Fibroblast of the conjunctiva (primary cell): ENCODE measurements at regions not wholly inside any gene's neighbourhood (a gene's known extent, or its start where the extent isn't known, plus 50 kb on each side); places are given as distances from the start of the nearest gene placed in this dataset.
"Not testable (repeated sequence)": the region's sequence is repeated elsewhere in the genome, so short reads cannot be mapped to it uniquely, and the experiment has no call there.

Experiments used
- DNase-seq: peaks from one replicate; pipeline ENCODE4 v3.0.0-alpha.2; 2010; ENCODE audit warnings: low read depth

DNA sequence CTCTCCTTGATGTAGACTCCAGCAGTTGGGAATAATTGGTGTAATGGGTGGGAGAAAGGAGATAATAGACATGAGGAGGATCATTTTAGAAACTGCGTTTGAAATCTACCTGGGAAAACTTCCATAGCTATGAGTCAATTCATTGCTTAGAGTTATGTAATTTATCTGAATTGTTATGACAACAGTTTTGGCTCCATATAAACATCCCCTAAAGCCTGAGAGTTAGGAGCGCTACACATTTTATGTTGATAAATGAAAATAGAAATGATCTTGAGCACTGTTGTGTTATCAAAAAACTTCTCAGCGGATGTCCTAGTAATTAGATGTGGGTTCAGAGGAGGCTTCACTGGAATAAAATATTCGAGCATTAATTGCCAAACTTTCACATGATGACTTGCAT, 573.4 kb downstream of the TSN start:
- no peak for DNase-seq

DNA sequence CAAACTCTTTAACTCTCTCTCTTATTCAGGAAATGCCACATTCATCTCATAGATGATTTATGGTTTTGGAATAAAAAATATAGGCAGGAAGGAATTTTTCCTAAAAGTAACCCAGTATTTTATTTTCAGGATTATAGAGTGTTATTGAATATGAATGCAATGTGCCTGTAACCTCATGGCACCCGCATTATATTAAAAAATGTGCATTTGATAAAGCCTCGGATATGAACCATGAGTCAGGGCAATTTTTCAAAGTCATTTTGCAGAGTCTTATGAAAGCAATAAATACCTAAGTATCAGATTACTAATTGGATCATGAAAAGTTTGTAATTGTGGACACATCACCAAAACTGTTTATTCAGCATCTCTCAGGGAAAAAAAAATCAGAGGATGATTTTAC, 573.8 kb downstream of the TSN start:
- DNase-seq: no peak

- no peak for DNase-seq
Measured at GRCh38 chr2:122333932-122334331, 578.5 kb downstream of the TSN start.

GRCh38 chr2:122338000-122338399, 582.5 kb downstream of the TSN start:
- DNase-seq: no peak

- DNase-seq: no peak
Measured at GRCh38 chr2:122340246-122340645, 584.8 kb downstream of the TSN start.

DNA sequence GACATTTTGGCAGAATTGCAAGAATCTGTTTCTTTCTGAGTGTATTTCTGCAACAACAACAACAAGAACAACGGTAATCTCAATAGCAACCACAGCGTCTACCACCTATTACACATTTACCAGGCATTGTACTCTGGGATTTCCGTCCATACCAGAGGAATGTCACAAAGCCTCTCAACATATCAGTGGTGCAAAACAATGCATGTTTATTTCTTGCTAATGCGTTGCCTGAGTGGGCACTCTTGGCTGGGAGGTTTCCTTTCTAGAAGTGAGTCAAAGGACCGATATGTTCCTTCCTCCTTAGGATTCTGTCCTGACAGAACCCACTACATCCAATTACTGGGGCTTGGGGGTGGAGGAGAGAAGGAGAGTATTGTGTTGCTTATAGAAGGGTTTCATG, 585.6 kb downstream of the TSN start:
- DNase-seq: no peak

- DNase-seq: not testable (repeated sequence)
Measured at GRCh38 chr2:122352151-122352550, 596.7 kb downstream of the TSN start.

GRCh38 chr2:122357998-122358397, 602.5 kb downstream of the TSN start:
- DNase-seq: no peak

- DNase-seq: no peak
Measured at GRCh38 chr2:122358729-122359128, 603.3 kb downstream of the TSN start.

- no peak for DNase-seq
Measured at GRCh38 chr2:122363885-122364284, 608.4 kb downstream of the TSN start.

GRCh38 chr2:122366427-122366826, 611.0 kb downstream of the TSN start:
- no peak for DNase-seq

DNA sequence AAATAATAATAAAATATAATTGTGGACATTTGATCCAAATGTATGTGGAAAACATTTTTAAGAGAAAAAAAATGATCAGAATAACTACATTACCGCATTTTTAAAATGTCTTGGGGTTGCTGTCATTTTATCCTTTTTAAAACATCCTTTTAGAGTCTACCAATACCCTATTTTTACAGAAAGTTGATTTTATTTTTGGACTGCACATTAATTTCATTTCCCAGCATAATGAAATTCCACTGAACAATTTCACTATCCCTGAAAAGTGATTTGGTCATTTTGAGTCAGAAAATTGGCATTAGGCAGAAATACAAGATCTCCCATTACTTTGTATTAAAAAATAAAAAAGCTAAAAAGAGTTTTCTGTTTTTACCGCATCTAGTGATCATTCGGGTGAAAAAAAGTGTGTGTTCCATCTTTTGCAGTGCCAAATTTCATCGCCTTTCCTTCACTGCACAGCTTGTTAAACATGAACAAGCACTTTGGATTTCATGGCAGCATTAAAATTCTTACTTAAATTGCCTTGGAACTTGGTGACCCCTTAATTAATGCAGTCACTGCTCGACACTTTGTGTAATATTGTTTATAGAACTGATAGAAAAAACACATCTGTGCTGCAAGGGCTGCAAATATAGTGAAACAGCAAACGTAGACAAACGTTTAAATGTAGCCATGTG, 611.7 kb downstream of the TSN start:
- no peak for DNase-seq

GRCh38 chr2:122367646-122368010, 612.2 kb downstream of the TSN start:
- no peak for DNase-seq

DNA sequence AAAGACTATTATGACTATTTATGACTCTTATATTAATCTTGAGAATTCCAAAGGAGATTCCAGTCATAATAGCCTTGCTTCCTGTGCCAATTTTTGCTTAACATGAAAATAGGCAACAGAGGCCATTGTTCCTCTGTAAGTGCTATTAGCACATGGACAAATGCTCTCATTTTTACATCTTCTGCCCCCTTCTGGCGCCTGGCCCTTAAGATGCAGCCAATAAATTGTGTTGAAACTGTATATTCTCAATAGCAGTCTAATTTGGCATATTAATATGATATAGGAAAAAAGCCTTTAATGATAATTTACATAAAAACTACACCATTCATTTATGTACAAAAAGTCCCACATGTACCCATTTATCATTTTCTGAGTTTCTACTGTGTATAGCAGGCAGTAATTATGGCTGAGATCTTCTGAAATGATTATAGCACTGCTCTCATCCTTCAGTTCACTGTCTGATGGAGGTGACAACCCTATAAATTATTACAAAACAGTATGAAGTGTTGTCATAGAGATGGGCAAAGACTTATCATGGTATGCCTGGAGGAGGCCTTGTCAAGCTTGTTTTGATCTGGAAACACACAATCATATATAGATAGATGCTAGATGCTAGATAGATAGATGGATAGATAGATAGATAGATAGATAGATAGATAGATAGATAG, 613.3 kb downstream of the TSN start:
- no peak for DNase-seq

- DNase-seq: no peak
Measured at GRCh38 chr2:122378521-122378920, 623.1 kb downstream of the TSN start.

- no peak for DNase-seq
Measured at GRCh38 chr2:122384768-122385333, 629.4 kb downstream of the TSN start.

DNA sequence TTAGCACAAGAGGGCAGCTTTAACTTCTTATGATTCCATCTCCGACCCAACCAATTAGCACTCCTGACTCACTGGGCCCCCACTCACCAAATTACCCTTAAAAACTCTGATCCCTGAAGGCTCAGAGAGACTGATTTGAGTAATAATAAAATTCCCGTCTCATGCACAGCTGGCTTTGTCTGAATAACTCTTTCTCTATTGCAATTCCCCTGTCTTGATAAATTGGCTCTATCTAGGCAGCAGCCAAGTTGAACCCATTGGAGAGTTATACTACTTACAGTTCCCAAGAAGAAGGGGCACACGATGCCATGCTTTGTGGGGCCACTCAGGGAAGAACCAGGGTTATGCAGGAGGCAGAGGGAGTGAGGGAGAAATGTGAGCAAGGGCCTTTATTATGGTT, 632.8 kb downstream of the TSN start:
- DNase-seq: no peak

GRCh38 chr2:122389694-122390093, 634.2 kb downstream of the TSN start:
- DNase-seq: no peak

DNA sequence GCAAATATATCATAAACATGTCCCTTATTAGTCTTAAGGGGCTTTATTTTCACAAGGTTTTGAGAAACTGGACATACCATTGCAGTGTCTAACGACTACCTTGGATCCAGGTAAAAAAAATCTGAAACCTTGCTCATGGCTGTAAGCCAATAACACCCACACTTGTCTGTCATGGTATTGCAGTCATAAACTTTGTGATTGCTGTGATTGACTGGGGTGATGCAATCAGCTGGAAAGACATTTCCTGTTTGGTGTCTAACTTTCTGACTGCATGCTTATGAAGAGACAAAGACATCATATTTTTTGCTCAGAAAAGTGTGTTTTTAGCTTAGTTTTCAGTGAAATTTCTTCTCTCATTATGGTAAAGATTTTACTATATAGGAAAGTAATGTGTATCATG, 635.0 kb downstream of the TSN start:
- DNase-seq: no peak

DNA sequence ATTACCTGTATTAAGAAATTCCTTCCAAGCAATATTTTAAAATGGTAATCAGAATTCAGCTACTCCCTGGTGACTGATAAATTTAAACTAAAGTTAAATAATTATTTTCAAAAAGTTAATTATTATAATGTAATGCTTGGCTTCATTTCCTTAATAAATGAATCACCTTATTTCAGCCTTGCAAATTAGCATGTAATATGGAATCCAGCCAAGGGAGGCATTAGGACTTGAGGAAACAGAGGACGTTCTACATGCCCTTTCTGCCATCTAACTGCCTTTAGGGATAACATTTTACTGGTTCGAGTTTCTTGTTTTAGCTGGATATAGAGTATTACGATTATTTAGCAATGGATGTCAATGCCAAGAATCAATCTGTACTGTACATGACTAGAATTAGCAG, 636.3 kb downstream of the TSN start:
- no peak for DNase-seq

DNA sequence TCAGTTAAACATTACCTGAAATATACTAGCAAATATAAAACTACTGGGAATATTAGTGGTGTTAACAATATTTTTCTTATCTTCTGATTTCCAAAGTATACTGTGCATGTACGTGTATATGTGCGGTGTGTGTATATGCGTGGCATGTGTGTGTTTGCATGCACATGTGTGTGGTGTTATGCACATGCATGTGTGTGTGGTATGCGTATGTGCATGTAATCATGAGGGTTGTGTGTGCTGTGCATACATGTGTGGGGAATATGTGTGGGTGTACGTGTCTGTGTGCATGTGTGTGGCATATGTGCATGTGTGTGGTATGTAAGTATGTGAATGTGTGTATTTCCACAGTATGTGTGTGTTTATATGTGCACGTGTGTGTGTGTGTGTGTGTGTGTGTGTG, 640.2 kb downstream of the TSN start:
- DNase-seq: no peak

DNA sequence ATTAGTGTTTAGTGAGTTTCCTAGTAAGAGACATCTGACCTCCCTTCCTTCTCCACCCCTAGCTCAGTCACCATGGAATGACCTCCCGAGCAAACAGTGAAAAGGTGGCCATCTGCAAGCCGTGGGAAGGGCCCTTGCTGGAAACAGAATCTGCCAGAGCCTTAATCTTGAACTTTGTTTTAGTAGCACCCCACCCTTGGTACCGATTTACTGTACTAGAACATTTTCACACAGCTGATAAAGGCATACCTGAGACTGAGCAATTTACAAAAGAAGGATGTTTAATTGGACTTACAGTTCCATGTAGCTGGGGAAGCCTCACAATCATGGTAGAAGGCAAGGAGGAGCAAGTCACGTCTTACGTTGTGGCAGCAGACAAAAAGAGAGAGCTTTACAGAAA, 655.8 kb downstream of the TSN start:
- DNase-seq: no peak

DNA sequence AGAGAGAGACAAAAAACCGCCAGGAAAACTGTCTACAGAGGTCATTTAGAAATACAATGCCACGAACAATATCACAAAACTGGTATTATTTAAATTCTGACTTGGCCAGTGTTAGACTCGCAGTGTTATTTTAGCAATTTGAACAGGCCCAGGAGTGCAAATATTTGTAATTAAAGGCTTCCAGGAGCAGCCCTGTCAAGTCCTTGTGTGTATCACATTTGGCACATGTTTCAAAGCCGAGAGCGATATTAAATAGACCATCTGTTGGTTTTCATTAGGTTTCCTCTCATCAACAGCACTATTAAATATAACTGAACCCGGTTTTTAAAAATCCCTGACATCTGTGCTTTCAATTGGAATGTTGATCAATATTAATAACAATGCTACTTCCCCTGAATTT, 656.9 kb downstream of the TSN start:
- no peak for DNase-seq

DNA sequence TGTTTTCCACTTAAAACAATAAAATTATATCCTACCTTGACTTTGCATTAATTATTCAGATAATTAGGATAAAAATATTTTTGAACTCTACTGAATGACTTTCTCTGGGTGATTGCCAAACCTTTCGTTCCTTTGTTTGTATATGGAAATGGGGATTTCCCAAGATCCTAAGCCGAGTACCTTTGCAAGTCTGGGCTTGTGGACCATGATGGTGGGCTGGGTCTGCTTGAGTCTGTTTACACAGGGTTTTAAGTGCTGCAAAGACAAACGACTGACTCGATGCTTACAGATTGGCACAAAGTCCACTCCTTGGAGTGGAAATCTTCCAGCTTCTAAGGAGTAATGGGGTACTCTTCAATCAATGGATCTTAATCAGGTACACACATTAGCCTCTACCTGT, 659.5 kb downstream of the TSN start:
- no peak for DNase-seq
